Heart right ventricle (tissue), 16 donors: ENCODE measurements at regions not wholly inside any gene's neighbourhood (a gene's known extent, or its start where the extent isn't known, plus 50 kb on each side); places are given as distances from the start of the nearest gene placed in this dataset.

ENCODE experiments used
- ATAC-seq, 8 donors: fragments of 200-7000 bp; cut with Tn5 transposase; one replicate each; pipeline ENCODE4 v1.9.1; 2020; ENCODE audit warnings: mild to moderate bottlenecking in 8 of 8, moderate library complexity in 8 of 8, moderate number of reproducible peaks in 1 of 8
- DNase-seq, 2 donors: peaks; one replicate each; pipeline ENCODE4 v3.0.0-alpha.2; 2020
- H3K27ac ChIP-seq, 10 donors: fragments of 200-600 bp; sonication (generic) in 2 of 10; one replicate each; pipeline versions ENCODE4 v1.5.0 to v1.8.0; 2020 to 2022; ENCODE audit warnings: mild to moderate bottlenecking in 3 of 10
- H3K27me3 ChIP-seq, 7 donors: fragments of 200-600 bp; one replicate each; pipeline ENCODE4 v1.8.0; 2021 to 2022; ENCODE audit warnings: mild to moderate bottlenecking in 2 of 7
- H3K36me3 ChIP-seq, 9 donors: fragments of 200-600 bp; sonication (generic) in 1 of 9; one replicate each; pipeline versions ENCODE4 v1.5.0 to v1.8.0; 2020 to 2022; ENCODE audit warnings: mild to moderate bottlenecking in 2 of 9
- H3K4me1 ChIP-seq, 9 donors: fragments of 200-600 bp; sonication (generic) in 1 of 9; one replicate each; pipeline versions ENCODE4 v1.5.0 to v1.8.0; 2020 to 2022; ENCODE audit warnings: mild to moderate bottlenecking in 4 of 9
- H3K4me3 ChIP-seq, 10 donors: fragments of 200-600 bp; sonication (generic) in 2 of 10; one replicate each; pipeline versions ENCODE4 v1.5.0 to v1.8.0; 2020 to 2022; ENCODE audit warnings: mild to moderate bottlenecking in 7 of 10, moderate library complexity in 2 of 10
- H3K9me3 ChIP-seq, 11 donors: fragments of 200-600 bp in 10 of 11; sonication (generic) in 2 of 11; one replicate each; pipeline versions ENCODE4 v1.5.0 to v1.8.0; 2013 to 2022; ENCODE audit warnings: mild to moderate bottlenecking in 2 of 11, control low read depth in 1 of 11, moderate library complexity in 1 of 11
- WGBS, 2 donors: extraction: QIAGEN DNeasy Blood & Tissue Kit; methylation state at CpG; one replicate each; pipeline ENCODE4 v1.1.7; 2013; ENCODE audit warnings: inconsistent platforms in 1 of 2; 5-methylcytosine and 5-hydroxymethylcytosine counted together
- intact Hi-C, 10 donors: fragments of 100-400 bp; cut with DNase I; formaldehyde crosslinking; loops; one replicate each; pipeline versions ENCODE4 v1.11.1 to v1.14.2; 2022
- TF ChIP-seq, protein P1 (sequence below), 9 donors: fragments of 200-600 bp; sonication (generic) in 2 of 9; IDR thresholded peaks; one replicate each; pipeline versions ENCODE4 v1.5.0 to v1.8.0; 2021 to 2022; ENCODE audit warnings: antibody characterized with exemption in 9 of 9, mild to moderate bottlenecking in 5 of 9, moderate library complexity in 1 of 9
- donor health status: Arrhythmogenic right ventricular cardiomyopathy.
- donor health status: ischemic (EF 13 %, LVEDD 7.1; RV severe dilation, severe dysfunction).
- donor health status: healthy with polysubstance abuse.
- donor health status: DM: no; HTN: yes; CAD: no.
- donor health status: DM: no; HTN: no; CAD: no.
- donor health status: ischemic (EF 25% LVEDD 6.9; RV normal size, moderate dysfunction).
- donor health status: ischemic (EF 25% LVEDD 5.7; RV mildly dilated, moderate dysfunction).
- donor health status: healthy.
- donor health status: DM: yes; HTN: yes; CAD: no.
- donor health status: Ischemic cardiomyopathy.
- donor health status: ischemic (EF 35%, LVEDD 5.7; RV mildly dilated, moderate dysfunction).
- donor health status: nonischemic (EF 11% LVEDD 7.7; RV severe dilation, severe dysfunction).
- donor health status: DM: yes; HTN: yes; CAD: no.
- donor health status: PGD.
- donor health status: ischemic (EF 29% LVEDD 5.4; RV normal size, mild dysfunction).
- donor health status: nonischemic (EF 23%, LVEDD 6.1; RV moderate dilation, normal function).

GRCh38 chr15:77695548-77695947 is 62.8 kb upstream of the LINGO1 start:
- H3K27me3 ChIP-seq = peaks cover 0 to 79% (median 55%) of the 10 kb centered on the region in 7 donors
- 66 to 79% methylated on average over 6 of the region's 6 CpGs for WGBS, 2 donors
- no peaks in the 10 kb centered on the region for H3K9me3 ChIP-seq
- no peaks in the 10 kb centered on the region for H3K36me3 ChIP-seq
- ATAC-seq (peak in 1 of 8 donors; percentile 32), DNase-seq (no peak)
- H3K4me3 ChIP-seq = no peak overlapping the region
- TF ChIP-seq, protein P1, sequence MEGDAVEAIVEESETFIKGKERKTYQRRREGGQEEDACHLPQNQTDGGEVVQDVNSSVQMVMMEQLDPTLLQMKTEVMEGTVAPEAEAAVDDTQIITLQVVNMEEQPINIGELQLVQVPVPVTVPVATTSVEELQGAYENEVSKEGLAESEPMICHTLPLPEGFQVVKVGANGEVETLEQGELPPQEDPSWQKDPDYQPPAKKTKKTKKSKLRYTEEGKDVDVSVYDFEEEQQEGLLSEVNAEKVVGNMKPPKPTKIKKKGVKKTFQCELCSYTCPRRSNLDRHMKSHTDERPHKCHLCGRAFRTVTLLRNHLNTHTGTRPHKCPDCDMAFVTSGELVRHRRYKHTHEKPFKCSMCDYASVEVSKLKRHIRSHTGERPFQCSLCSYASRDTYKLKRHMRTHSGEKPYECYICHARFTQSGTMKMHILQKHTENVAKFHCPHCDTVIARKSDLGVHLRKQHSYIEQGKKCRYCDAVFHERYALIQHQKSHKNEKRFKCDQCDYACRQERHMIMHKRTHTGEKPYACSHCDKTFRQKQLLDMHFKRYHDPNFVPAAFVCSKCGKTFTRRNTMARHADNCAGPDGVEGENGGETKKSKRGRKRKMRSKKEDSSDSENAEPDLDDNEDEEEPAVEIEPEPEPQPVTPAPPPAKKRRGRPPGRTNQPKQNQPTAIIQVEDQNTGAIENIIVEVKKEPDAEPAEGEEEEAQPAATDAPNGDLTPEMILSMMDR (IDR thresholded peaks at IDR 0.05) = no peak
- peaks cover 0 to 9% (median 0%) of the 10 kb centered on the region in 9 donors for H3K4me1 ChIP-seq
- intact Hi-C loops = no loop called here
- no peak overlapping the region for H3K27ac ChIP-seq

DNA sequence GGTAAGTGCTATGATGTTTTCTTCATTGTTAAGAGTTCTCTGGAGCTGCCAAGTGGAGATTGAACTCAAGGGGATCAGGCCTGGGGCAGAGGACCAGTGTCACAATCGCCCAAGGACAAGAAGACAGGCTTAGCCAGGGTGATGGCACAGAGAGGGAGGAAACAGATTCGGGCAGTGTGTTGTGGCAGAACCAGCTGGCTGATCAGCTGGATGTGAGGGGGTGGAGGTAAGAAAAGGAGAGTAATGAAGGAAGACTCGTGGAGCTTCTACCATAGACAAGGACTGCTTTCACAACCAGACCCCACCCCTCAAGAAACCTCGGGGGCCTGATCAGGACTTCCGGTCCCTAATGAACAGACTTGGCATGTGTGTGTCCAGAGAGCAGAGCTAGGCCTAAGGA is 60.9 kb upstream of the LINGO1 start:
- Histone ChIP-seq H3K27me3 (peaks cover 0 to 89% (median 62%) of the 10 kb centered on the region in 7 donors), H3K36me3 (no peaks in the 10 kb centered on the region), H3K4me3 (no peak overlapping the region), H3K27ac (no peak overlapping the region), H3K9me3 (no peaks in the 10 kb centered on the region), H3K4me1 (peaks cover 0 to 9% (median 0%) of the 10 kb centered on the region in 9 donors)
- TF ChIP-seq, protein P1 (IDR thresholded peaks at IDR 0.05) = no peak
- WGBS, 2 donors = 64 to 68% methylated on average over 5 of the region's 5 CpGs
- ATAC-seq (no peak), DNase-seq (no peak)
- intact Hi-C loops = no loop called here

- Histone ChIP-seq H3K4me1 (peaks cover 0 to 9% (median 0%) of the 10 kb centered on the region in 9 donors), H3K9me3 (no peaks in the 10 kb centered on the region), H3K4me3 (no peak overlapping the region), H3K27me3 (peaks cover 0 to 87% (median 58%) of the 10 kb centered on the region in 7 donors), H3K27ac (no peak overlapping the region), H3K36me3 (no peaks in the 10 kb centered on the region)
- DNase-seq (no peak), ATAC-seq (no peak)
- intact Hi-C loops = no loop called here
- WGBS, 2 donors = 65 to 67% methylated on average over 11 of the region's 11 CpGs
- TF ChIP-seq, protein P1 (IDR thresholded peaks at IDR 0.05) = no peak
Measured at GRCh38 chr15:77692614-77693013, 59.9 kb upstream of the LINGO1 start.

GRCh38 chr15:77691607-77692006 is 58.9 kb upstream of the LINGO1 start:
- intact Hi-C loops = no loop called here
- H3K4me1 ChIP-seq = peaks cover 0 to 9% (median 0%) of the 10 kb centered on the region in 9 donors
- no peaks in the 10 kb centered on the region for H3K36me3 ChIP-seq
- 73 to 75% methylated on average over 14 of the region's 14 CpGs for WGBS, 2 donors
- ATAC-seq (no peak), DNase-seq (no peak)
- H3K4me3 ChIP-seq = no peak overlapping the region
- no peak overlapping the region for H3K27ac ChIP-seq
- peaks cover 0 to 77% (median 48%) of the 10 kb centered on the region in 7 donors for H3K27me3 ChIP-seq
- no peaks in the 10 kb centered on the region for H3K9me3 ChIP-seq
- TF ChIP-seq, protein P1 (IDR thresholded peaks at IDR 0.05) = no peak
